Cardiac fibroblast (primary cell): ENCODE measurements at regions not wholly inside any gene's neighbourhood (a gene's known extent, or its start where the extent isn't known, plus 50 kb on each side); places are given as distances from the start of the nearest gene placed in this dataset.

Experiments used
- DNase-seq, 2 donors: peaks; one replicate each; pipeline versions ENCODE4 v3.0.0 to v3.0.0-alpha.2; 2010; ENCODE audit warnings: low read depth in 2 of 2
- H3K4me3 ChIP-seq, 2 donors: replicated peaks in 1 of 2; 1 replicate in 1 of 2; 2 replicates in 1 of 2; pipeline ENCODE4 v1.5.1; 2011; ENCODE audit warnings: low read depth in 2 of 2, low read length in 2 of 2, mild to moderate bottlenecking in 2 of 2, moderate library complexity in 1 of 2
- TF ChIP-seq, protein P1 (sequence below): IDR thresholded peaks from one replicate; pipeline ENCODE4 v1.5.1; 2011; ENCODE audit warnings: low read depth, mild to moderate bottlenecking, low read length, inconsistent platforms

DNA sequence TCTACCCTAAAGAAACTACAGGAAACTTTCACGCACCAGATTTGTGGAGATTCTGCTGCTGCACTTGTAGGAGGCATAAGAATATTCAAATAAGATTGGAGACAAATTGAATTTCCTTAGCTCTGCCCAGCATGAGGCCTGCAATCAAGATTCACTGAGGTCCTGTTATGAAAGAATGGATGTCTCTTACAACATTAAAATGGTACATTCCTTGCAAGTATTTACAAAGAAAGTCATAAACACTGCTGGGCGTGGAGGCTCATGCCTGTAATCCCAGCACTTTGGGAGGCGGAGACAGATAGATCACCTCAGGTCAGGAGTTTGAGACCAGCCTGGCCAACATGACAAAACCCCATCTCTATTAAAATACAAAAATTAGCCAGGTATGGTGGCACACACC is 74.0 kb upstream of the MAP3K4 start:
- H3K4me3 ChIP-seq = no peak overlapping the region
- TF ChIP-seq, protein P1, sequence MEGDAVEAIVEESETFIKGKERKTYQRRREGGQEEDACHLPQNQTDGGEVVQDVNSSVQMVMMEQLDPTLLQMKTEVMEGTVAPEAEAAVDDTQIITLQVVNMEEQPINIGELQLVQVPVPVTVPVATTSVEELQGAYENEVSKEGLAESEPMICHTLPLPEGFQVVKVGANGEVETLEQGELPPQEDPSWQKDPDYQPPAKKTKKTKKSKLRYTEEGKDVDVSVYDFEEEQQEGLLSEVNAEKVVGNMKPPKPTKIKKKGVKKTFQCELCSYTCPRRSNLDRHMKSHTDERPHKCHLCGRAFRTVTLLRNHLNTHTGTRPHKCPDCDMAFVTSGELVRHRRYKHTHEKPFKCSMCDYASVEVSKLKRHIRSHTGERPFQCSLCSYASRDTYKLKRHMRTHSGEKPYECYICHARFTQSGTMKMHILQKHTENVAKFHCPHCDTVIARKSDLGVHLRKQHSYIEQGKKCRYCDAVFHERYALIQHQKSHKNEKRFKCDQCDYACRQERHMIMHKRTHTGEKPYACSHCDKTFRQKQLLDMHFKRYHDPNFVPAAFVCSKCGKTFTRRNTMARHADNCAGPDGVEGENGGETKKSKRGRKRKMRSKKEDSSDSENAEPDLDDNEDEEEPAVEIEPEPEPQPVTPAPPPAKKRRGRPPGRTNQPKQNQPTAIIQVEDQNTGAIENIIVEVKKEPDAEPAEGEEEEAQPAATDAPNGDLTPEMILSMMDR = no peak
- DNase-seq = peak in 1 of 2 donors; percentile 19

DNA sequence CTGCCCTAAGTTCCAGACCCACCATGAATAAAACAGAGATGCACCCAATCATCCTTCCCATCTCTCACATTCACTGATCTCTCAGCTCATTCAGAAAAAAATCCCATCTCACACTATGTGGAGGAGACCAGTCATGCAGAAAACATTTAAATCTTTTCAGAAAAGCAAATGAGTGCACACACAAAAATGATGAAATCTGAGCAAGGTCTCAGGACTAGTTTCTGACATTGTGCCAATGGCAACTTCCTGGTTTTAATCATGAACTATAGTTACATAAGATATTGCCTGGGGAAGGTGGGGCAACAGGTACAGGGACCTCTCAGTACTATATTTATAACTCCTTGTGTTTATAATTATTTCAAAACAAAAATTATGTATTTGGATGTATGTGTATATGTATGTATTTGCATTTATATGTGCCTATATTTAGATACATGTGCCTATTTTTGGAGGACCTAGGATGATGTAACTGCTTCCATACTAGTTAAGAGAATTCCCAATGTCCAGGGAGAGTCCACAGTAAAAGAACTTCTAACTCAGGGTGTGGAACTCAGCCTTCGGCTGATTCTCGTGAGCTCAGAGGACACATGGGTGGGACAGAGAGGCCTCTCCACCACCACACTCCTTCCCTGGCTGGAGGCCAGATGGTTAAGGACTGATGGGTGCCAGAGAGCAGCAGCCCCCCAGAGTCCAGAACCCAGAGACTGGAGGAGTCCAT is 71.7 kb upstream of the MAP3K4 start:
- no peak overlapping the region for H3K4me3 ChIP-seq
- peak; percentile 75 to 93 for DNase-seq
- TF ChIP-seq, protein P1 = no peak

DNA sequence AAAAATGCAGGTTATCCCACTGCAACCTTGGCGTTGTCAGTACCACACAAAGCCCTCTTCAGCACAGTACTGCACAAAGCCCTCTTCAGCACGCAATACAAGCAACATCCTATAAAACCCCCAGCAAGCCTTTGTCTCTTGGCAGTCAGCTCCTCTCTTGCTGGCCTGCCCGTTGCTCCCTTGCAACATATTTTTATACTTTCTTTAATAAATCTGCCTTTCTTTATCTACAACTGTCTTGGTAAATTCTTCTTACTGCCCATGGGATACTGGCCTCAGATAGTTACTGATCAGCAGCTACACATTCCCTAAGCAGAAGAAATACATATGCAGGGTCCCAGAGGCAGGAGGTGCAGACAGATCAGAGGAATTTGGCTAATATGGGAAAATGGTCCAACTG is 70.5 kb upstream of the MAP3K4 start:
- peak in 1 of 2 donors; percentile 52 for DNase-seq
- TF ChIP-seq, protein P1 = no peak
- no peak overlapping the region for H3K4me3 ChIP-seq

DNA sequence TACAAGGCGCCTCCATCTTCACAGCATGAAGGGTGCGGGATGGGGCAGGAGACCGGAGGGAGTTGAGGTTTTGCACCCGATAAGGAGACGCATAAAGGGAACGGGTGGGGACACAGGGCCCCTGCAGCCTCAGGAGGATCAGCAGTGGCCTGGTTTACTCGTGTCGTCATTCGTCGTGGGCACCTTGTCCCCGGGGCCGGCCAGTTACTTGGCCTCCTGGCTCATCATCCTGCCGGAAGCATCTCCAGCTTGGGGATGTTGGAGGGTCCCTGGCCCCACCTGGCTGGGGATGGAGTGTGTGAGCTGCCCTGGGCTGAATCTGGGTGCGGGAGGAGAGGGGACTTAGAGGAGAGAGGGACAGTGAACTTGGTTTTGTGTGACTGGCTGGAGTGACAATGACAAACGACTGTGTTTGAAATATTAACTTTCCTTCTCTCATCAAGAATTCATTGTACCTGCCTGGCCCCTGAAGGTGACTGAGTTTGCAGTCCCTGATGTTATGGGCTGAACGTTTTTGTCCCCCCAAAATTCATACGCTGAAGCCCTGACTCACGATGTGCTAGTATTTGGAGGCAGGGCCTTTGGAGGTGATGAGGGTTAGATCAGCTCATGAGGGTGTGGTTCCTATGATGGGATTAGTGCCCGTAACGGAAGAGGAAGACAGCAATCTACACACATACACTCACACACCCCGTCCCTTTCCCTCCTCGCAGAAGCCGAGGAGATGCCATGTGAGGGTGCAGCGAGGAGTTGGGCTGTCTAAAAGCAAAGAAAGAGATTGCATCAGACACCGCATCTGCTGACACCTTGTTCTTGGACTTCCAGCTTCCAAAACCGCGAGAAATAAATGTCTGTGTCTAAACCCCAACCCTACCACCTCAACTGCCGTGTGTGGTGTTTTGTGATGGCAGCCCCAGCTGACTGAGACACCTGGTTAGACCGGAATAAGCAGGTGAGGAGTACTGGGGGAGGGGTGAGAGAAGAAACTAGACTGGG is 65.0 kb upstream of the MAP3K4 start:
- no peak overlapping the region for H3K4me3 ChIP-seq
- TF ChIP-seq, protein P1 = no peak

DNA sequence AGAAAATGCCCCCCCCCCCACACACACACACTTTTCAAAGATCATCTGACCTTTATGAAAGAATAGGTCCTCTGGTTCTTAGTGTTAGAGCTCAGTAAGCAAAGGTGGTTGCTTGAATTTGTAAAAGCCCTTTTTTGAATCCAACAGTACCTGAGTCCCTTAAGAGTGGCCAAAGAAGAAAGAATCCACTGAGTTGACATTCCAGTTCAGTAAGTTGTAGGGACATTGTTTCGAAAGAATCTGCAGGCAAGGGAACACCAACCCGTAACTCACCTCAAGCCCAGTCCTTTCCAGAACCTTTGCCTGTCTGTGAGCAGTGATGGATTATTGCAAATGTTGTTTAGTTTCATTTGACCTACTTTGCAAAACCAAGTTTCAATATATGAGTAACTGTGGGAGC is 64.2 kb upstream of the MAP3K4 start:
- H3K4me3 ChIP-seq = no peak overlapping the region
- no peak for DNase-seq
- TF ChIP-seq, protein P1 = no peak

More for the DNA sequence above, 65.0 kb upstream of the MAP3K4 start:
- DNase-seq = no peak

DNA sequence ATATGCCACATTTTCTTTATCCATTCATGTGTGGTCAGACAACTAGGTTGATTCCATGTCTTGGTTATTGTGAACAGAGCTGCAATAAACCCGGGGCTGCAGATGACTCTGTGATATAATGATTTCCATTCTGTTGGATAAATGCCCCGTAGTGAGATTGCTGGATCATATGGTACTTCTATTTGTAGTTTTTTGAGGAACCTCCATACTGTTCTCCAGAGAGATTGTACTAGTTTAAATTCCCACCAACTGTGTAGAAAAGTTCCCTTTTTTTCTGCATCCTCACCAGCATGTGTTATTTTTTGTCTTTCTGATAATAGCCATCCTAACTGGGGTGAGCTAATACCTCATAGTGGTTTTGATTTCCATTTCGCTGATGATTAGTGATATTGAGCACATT is 62.2 kb upstream of the MAP3K4 start:
- no peak overlapping the region for H3K4me3 ChIP-seq
- DNase-seq = no peak
- TF ChIP-seq, protein P1 = no peak
